ENCODE measurements at regions not wholly inside any gene's neighbourhood (a gene's known extent, or its start where the extent isn't known, plus 50 kb on each side); places are given as distances from the start of the nearest gene placed in this dataset.

DNA sequence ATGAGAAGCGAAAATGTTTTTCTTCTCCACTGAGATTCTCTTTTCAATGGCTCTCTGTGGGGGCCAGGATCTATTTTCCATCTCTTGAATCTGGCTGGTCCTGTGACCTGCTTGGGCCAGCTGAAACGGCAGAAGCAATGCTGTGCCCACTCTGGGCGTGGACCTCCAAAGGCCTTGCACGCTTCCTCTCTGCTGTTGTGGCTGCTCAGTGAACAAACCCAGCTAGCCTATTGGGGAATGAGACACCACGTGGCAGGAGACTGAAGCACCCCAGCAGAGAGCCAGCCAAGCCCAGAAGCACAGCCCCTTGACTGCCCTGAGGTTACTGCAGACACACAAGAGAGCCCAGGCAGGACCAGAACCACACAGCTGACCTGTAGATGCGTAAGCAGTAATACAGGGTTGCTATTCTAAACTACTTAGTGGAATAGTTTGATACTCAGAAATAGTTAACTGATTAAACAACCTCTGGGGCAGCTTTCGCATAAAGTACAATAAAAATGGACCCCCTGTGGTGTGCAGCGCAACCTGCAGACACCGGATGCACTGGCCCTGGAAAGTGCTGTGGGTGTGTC lies 221.7 kb upstream of the SH3BP4 start:
- peak overlapping the region; percentile 56 for H2AFZ ChIP-seq (ENCODE audit: low read depth, low read length)
- no peaks in the 10 kb centered on the region for H3K36me3 ChIP-seq (ENCODE audit: insufficient read depth, low read length)
- H3K27me3 ChIP-seq (ENCODE audit: insufficient read depth, low read length) = no peaks in the 10 kb centered on the region
- no peak overlapping the region for H3K4me3 ChIP-seq (ENCODE audit: low read length)
- no peaks in the 10 kb centered on the region for H3K9me3 ChIP-seq (ENCODE audit: low read length)
- H3K4me1 ChIP-seq (ENCODE audit: insufficient read depth, low read length) = peaks cover 9% of the 10 kb centered on the region

DNA sequence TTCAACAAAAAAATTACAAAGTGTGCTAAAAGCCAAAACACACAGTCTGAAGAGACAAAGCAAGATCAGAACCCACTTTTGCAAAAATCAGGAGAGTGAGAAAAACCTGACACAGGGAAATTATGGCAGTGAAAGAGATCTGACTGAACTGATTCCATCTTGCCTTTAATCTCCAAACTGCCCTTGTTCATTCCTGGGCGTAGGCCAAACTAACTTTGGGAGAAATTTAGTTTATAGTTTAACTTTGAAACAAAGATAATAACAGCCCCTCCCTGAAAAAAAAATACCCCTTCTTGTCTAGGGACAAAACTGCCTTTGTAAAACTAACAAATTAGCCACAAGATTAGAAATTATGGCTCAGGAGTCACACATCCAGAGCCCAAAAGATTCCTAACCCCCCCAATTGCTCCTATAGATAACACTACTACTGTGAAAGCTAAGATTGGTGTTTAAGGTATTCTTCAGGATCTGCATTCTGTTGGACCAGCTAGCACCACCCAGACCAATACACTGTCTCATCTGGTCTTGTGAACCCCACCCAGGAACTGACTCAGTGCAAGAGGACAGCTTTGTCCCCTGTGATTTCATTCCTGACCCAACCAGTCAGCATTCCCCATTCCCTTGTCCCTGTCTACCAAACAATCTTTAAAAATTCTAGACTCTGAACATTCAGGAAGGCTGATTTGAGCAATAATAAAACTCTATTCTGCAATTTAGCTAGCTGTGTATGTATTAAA lies 226.1 kb upstream of the SH3BP4 start:
- no peaks in the 10 kb centered on the region for H3K27me3 ChIP-seq (ENCODE audit: insufficient read depth, low read length)
- H3K9me3 ChIP-seq (ENCODE audit: low read length) = no peaks in the 10 kb centered on the region
- peaks cover 9% of the 10 kb centered on the region for H3K4me1 ChIP-seq (ENCODE audit: insufficient read depth, low read length)
- H2AFZ ChIP-seq (ENCODE audit: low read depth, low read length) = no peak overlapping the region
- H3K4me3 ChIP-seq (ENCODE audit: low read length) = no peak overlapping the region
- no peaks in the 10 kb centered on the region for H3K36me3 ChIP-seq (ENCODE audit: insufficient read depth, low read length)

DNA sequence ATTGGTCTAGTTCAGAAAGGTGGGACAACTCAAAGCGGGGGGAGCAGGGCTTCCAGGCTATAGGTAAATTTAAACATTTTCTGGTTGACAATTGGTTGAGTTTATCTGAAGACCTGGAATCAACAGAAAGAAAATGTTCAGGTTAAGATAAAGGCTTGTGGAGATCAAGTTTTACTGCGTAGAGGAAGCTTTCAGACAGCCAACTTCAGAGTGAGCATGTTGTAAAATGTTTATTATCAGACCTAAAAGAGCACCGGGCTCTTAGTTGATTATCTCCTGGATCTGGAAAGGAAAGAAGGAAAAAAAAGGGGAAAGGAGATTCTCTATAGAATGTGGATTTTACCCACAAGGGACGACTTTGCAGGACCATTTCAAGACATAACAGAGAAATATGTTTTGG lies 227.0 kb upstream of the SH3BP4 start:
- H3K27me3 ChIP-seq (ENCODE audit: insufficient read depth, low read length) = no peaks in the 10 kb centered on the region
- no peak overlapping the region for H2AFZ ChIP-seq (ENCODE audit: low read depth, low read length)
- H3K9me3 ChIP-seq (ENCODE audit: low read length) = no peaks in the 10 kb centered on the region
- peaks cover 6% of the 10 kb centered on the region for H3K4me1 ChIP-seq (ENCODE audit: insufficient read depth, low read length)
- no peaks in the 10 kb centered on the region for H3K36me3 ChIP-seq (ENCODE audit: insufficient read depth, low read length)
- H3K4me3 ChIP-seq (ENCODE audit: low read length) = no peak overlapping the region

DNA sequence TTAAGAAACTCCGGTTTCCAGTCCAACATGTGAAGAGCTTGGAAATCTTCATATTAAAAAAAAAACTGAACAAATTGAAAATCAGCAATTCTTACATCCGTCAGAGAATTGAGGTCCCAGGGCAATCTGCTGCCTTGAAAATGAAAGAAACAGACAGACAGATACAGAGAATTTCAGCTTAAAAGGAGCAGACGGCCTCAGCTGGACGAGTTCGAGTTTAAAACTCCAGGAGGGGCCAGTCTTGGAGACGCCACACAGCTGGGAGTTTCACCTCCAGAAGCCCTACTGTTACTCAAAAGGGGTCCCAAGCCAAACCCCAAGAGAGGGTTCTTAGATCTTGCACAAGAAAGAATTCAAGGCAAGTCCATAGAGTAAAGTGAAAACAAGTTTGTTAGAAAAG lies 226.5 kb upstream of the ARL4C start:
- H3K9me3 ChIP-seq (ENCODE audit: low read length) = no peaks in the 10 kb centered on the region
- no peak overlapping the region for H3K4me3 ChIP-seq (ENCODE audit: low read length)
- peaks cover 12% of the 10 kb centered on the region for H3K4me1 ChIP-seq (ENCODE audit: insufficient read depth, low read length)
- H2AFZ ChIP-seq (ENCODE audit: low read depth, low read length) = no peak overlapping the region
- H3K27me3 ChIP-seq (ENCODE audit: insufficient read depth, low read length) = no peaks in the 10 kb centered on the region
- no peaks in the 10 kb centered on the region for H3K36me3 ChIP-seq (ENCODE audit: insufficient read depth, low read length)

- Histone ChIP-seq H3K4me1 (ENCODE audit: insufficient read depth, low read length) (peaks cover 12% of the 10 kb centered on the region), H3K36me3 (ENCODE audit: insufficient read depth, low read length) (no peaks in the 10 kb centered on the region), H3K4me3 (ENCODE audit: low read length) (no peak overlapping the region), H3K9me3 (ENCODE audit: low read length) (no peaks in the 10 kb centered on the region), H3K27me3 (ENCODE audit: insufficient read depth, low read length) (no peaks in the 10 kb centered on the region), H2AFZ (ENCODE audit: low read depth, low read length) (no peak overlapping the region)
These were observed 225.3 kb upstream of the ARL4C start for GRCh38 chr2:234722176-234722575.

DNA sequence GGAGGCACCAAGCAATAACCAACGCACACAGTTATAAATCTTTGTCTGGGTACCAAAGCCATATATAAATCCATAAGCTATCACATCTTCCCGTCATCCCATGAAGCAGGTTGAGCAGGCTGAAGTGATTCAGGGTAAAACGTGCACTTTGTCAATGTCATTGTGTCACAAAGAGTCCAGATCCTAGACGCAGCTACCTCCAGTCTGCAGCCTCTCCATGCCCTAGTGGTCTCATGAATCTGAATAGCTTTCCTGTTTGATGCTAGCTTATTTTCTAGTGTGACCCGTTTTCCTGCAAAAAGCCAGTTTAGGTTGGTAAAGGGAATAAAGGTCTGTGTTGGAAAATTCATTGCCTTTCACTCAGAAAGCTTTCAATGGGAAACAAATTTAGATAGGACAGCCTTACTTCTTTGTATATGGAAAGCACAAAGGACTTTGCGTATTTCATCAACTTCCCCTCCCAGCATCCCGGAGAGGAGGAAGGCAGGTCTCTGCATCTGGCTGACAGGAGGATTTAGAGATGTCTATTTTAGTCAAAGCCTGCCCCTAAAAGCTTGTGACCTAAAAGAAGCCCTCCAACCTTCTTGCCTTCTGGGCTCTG lies 222.3 kb upstream of the ARL4C start:
- no peak overlapping the region for H3K4me3 ChIP-seq (ENCODE audit: low read length)
- H3K9me3 ChIP-seq (ENCODE audit: low read length) = no peaks in the 10 kb centered on the region
- H3K27me3 ChIP-seq (ENCODE audit: insufficient read depth, low read length) = no peaks in the 10 kb centered on the region
- H3K36me3 ChIP-seq (ENCODE audit: insufficient read depth, low read length) = no peaks in the 10 kb centered on the region
- peaks cover 12% of the 10 kb centered on the region for H3K4me1 ChIP-seq (ENCODE audit: insufficient read depth, low read length)
- H2AFZ ChIP-seq (ENCODE audit: low read depth, low read length) = peak overlapping the region; percentile 68

GRCh38 chr2:234716271-234716670 lies 219.4 kb upstream of the ARL4C start:
- H3K9me3 ChIP-seq (ENCODE audit: low read length) = no peaks in the 10 kb centered on the region
- no peak overlapping the region for H2AFZ ChIP-seq (ENCODE audit: low read depth, low read length)
- H3K36me3 ChIP-seq (ENCODE audit: insufficient read depth, low read length) = no peaks in the 10 kb centered on the region
- no peak overlapping the region for H3K4me3 ChIP-seq (ENCODE audit: low read length)
- peaks cover 12% of the 10 kb centered on the region for H3K4me1 ChIP-seq (ENCODE audit: insufficient read depth, low read length)
- no peaks in the 10 kb centered on the region for H3K27me3 ChIP-seq (ENCODE audit: insufficient read depth, low read length)

GRCh38 chr2:234715671-234716250 lies 218.9 kb upstream of the ARL4C start:
- Histone ChIP-seq H3K4me3 (ENCODE audit: low read length) (no peak overlapping the region), H3K27me3 (ENCODE audit: insufficient read depth, low read length) (no peaks in the 10 kb centered on the region), H3K9me3 (ENCODE audit: low read length) (no peaks in the 10 kb centered on the region), H3K4me1 (ENCODE audit: insufficient read depth, low read length) (peaks cover 12% of the 10 kb centered on the region), H3K36me3 (ENCODE audit: insufficient read depth, low read length) (no peaks in the 10 kb centered on the region), H2AFZ (ENCODE audit: low read depth, low read length) (no peak overlapping the region)

DNA sequence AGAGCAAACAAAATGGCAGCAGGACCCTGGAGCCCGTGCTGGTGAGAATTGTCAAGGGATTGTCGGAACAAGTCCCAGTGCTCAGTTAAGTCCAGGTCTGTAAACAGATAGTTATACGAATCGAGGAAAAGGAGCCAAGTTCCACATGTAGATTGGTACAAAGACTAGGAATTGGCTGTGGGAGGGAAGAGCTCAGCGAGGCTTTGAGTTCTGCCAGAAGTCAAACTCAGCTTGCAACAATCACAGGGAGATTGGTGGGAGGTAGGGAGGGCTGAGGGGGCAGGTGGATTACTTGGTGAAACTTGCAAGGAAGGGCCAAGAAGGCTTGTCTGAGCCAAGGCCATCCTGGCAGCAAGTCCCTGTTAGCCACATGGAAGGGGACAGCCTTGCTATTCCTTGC lies 217.8 kb upstream of the ARL4C start:
- Histone ChIP-seq H2AFZ (ENCODE audit: low read depth, low read length) (no peak overlapping the region), H3K9me3 (ENCODE audit: low read length) (no peaks in the 10 kb centered on the region), H3K36me3 (ENCODE audit: insufficient read depth, low read length) (no peaks in the 10 kb centered on the region), H3K4me3 (ENCODE audit: low read length) (no peak overlapping the region), H3K4me1 (ENCODE audit: insufficient read depth, low read length) (peaks cover 17% of the 10 kb centered on the region), H3K27me3 (ENCODE audit: insufficient read depth, low read length) (no peaks in the 10 kb centered on the region)

- Histone ChIP-seq H2AFZ (ENCODE audit: low read depth, low read length) (no peak overlapping the region), H3K4me1 (ENCODE audit: insufficient read depth, low read length) (peaks cover 25% of the 10 kb centered on the region), H3K4me3 (ENCODE audit: low read length) (no peak overlapping the region), H3K36me3 (ENCODE audit: insufficient read depth, low read length) (no peaks in the 10 kb centered on the region), H3K27me3 (ENCODE audit: insufficient read depth, low read length) (no peaks in the 10 kb centered on the region), H3K9me3 (ENCODE audit: low read length) (no peaks in the 10 kb centered on the region)
These were observed 215.6 kb upstream of the ARL4C start for GRCh38 chr2:234712421-234712935.

GRCh38 chr2:234711308-234711707 lies 214.4 kb upstream of the ARL4C start:
- no peaks in the 10 kb centered on the region for H3K36me3 ChIP-seq (ENCODE audit: insufficient read depth, low read length)
- H3K4me3 ChIP-seq (ENCODE audit: low read length) = no peak overlapping the region
- H3K27me3 ChIP-seq (ENCODE audit: insufficient read depth, low read length) = no peaks in the 10 kb centered on the region
- H3K9me3 ChIP-seq (ENCODE audit: low read length) = no peaks in the 10 kb centered on the region
- H2AFZ ChIP-seq (ENCODE audit: low read depth, low read length) = no peak overlapping the region
- H3K4me1 ChIP-seq (ENCODE audit: insufficient read depth, low read length) = peaks cover 28% of the 10 kb centered on the region

GRCh38 chr2:234710587-234710986 lies 213.7 kb upstream of the ARL4C start:
- no peaks in the 10 kb centered on the region for H3K27me3 ChIP-seq (ENCODE audit: insufficient read depth, low read length)
- H3K36me3 ChIP-seq (ENCODE audit: insufficient read depth, low read length) = no peaks in the 10 kb centered on the region
- H2AFZ ChIP-seq (ENCODE audit: low read depth, low read length) = no peak overlapping the region
- peaks cover 28% of the 10 kb centered on the region for H3K4me1 ChIP-seq (ENCODE audit: insufficient read depth, low read length)
- no peak overlapping the region for H3K4me3 ChIP-seq (ENCODE audit: low read length)
- no peaks in the 10 kb centered on the region for H3K9me3 ChIP-seq (ENCODE audit: low read length)

DNA sequence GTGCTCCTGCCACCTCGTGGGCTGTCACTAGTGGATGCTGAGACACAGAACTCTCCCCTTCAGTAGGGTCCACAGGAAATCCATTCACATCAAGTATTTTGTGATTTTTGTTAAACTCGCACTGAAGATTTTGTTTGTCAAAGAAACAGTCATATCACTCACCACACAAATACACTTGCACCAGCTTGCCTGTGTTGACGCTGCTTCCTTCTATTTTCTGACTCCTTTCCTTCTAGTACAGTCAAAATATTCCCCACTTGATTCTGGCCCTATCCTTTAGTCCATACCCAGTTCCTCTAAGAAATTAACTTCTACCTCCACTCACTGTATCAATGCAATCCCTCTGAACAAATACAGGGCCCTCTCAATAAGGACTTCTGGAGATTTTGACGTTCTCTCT lies 213.2 kb upstream of the ARL4C start:
- no peaks in the 10 kb centered on the region for H3K9me3 ChIP-seq (ENCODE audit: low read length)
- peaks cover 28% of the 10 kb centered on the region for H3K4me1 ChIP-seq (ENCODE audit: insufficient read depth, low read length)
- H3K4me3 ChIP-seq (ENCODE audit: low read length) = no peak overlapping the region
- no peaks in the 10 kb centered on the region for H3K36me3 ChIP-seq (ENCODE audit: insufficient read depth, low read length)
- no peaks in the 10 kb centered on the region for H3K27me3 ChIP-seq (ENCODE audit: insufficient read depth, low read length)
- H2AFZ ChIP-seq (ENCODE audit: low read depth, low read length) = no peak overlapping the region

All from neuron (in vitro differentiated cells).